SK-N-SH (cell line): ENCODE measurements at regions not wholly inside any gene's neighbourhood (a gene's known extent, or its start where the extent isn't known, plus 50 kb on each side); places are given as distances from the start of the nearest gene placed in this dataset.

Experiments
- CTCF ChIA-PET: fragments of 300-600, 350-600 bp; formaldehyde crosslinking; extraction: SDS; loops from one replicate; lab custom pipeline; 2021; lab: Yijun Ruan, JAX
- POLR2A ChIA-PET: fragments of 350-600 bp; sonication (Branson Sonifier 250); formaldehyde crosslinking; extraction: SDS; loops from one replicate; lab custom pipeline; 2020; ENCODE audit warnings: antibody characterized with exemption, inconsistent platforms; lab: Yijun Ruan, JAX
- DNase-seq: peaks from one replicate; pipeline ENCODE4 v3.0.0; 2012
- H2AFZ ChIP-seq: fragments of 200-600 bp; sonication (generic); 2 replicates; pipeline ENCODE4 v1.8.1; 2016; ENCODE audit warnings: antibody characterized with exemption, mild to moderate bottlenecking, low read depth
- H3F3A ChIP-seq: fragments of 200-600 bp; sonication (generic); replicated peaks from 2 replicates; pipeline ENCODE3; 2016; ENCODE audit warnings: antibody characterized with exemption, mild to moderate bottlenecking; ENCODE audit not compliant: insufficient read depth
- H3K27ac ChIP-seq, 2 experiments: fragments of 200-500 bp in 1 of 2; fragments of 200-600 bp in 1 of 2; sonication (Bioruptor generic) in 1 of 2; sonication (generic), shearing (Covaris generic) in 1 of 2; 2 replicates each; pipeline versions ENCODE4 v1.5.1 to v1.6.1; 2014 to 2016; ENCODE audit warnings: low read depth in 2 of 2, inconsistent platforms in 1 of 2, low read length in 1 of 2, mild to moderate bottlenecking in 1 of 2, mixed read lengths in 1 of 2
- H3K27me3 ChIP-seq: fragments of 200-600 bp; sonication (generic), shearing (Covaris generic); 2 replicates; pipeline ENCODE4 v1.6.1; 2016; ENCODE audit warnings: mixed run types; ENCODE audit not compliant: insufficient read depth
- H3K36me3 ChIP-seq, 2 experiments: fragments of 200-500 bp in 1 of 2; fragments of 200-600 bp in 1 of 2; sonication (Bioruptor generic) in 1 of 2; sonication (generic) in 1 of 2; replicated peaks in 1 of 2; 2 replicates each; pipeline versions ENCODE3 to v1.5.1; 2014 to 2016; ENCODE audit warnings: low read length in 1 of 2, mild to moderate bottlenecking in 1 of 2; ENCODE audit not compliant: insufficient read depth in 2 of 2, control insufficient read depth in 1 of 2
- H3K4me1 ChIP-seq, 2 experiments: fragments of 200-500 bp in 1 of 2; fragments of 200-600 bp in 1 of 2; sonication (Bioruptor generic) in 1 of 2; sonication (generic), shearing (Covaris generic) in 1 of 2; 2 replicates each; pipeline versions ENCODE4 v1.5.1 to v1.6.1; 2014 to 2016; ENCODE audit warnings: low read depth in 1 of 2, low read length in 1 of 2, mixed run types in 1 of 2; ENCODE audit not compliant: insufficient read depth in 2 of 2, control insufficient read depth in 1 of 2
- H3K4me2 ChIP-seq: fragments of 200-600 bp; sonication (generic), shearing (Covaris generic); 2 replicates; pipeline ENCODE4 v1.6.1; 2017; ENCODE audit warnings: mixed run types
- H3K4me3 ChIP-seq, 2 experiments: fragments of 200-500 bp in 1 of 2; fragments of 200-600 bp in 1 of 2; sonication (Bioruptor generic) in 1 of 2; sonication (generic), shearing (Covaris generic) in 1 of 2; 2 replicates each; pipeline versions ENCODE4 v1.5.1 to v1.8.1; 2014 to 2016; ENCODE audit warnings: low read depth in 2 of 2, inconsistent platforms in 1 of 2, low read length in 1 of 2, mild to moderate bottlenecking in 1 of 2, mixed read lengths in 1 of 2, moderate library complexity in 1 of 2
- H3K79me2 ChIP-seq: fragments of 200-600 bp; sonication (generic); 2 replicates; pipeline ENCODE4 v1.8.1; 2017; ENCODE audit warnings: mild to moderate bottlenecking; ENCODE audit not compliant: insufficient read depth
- H3K9ac ChIP-seq: fragments of 200-600 bp; sonication (generic); 2 replicates; pipeline ENCODE4 v1.6.1; 2017; ENCODE audit warnings: mixed run types
- H3K9me2 ChIP-seq: fragments of 200-600 bp; sonication (generic); 2 replicates; pipeline ENCODE4 v1.6.1; 2017; ENCODE audit warnings: mixed run types
- H3K9me3 ChIP-seq: fragments of 200-600 bp; sonication (generic); 2 replicates; pipeline ENCODE4 v1.6.1; 2017; ENCODE audit warnings: mixed run types, mild to moderate bottlenecking, moderate library complexity
- H4K20me1 ChIP-seq: fragments of 200-600 bp; sonication (generic); 2 replicates; pipeline ENCODE4 v1.6.1; 2017; ENCODE audit warnings: mild to moderate bottlenecking, mixed run types; ENCODE audit not compliant: insufficient read depth
- CHD2 ChIP-seq: fragments of 150-350 bp; IDR thresholded peaks from 2 replicates; pipeline ENCODE4 v1.6.1; 2018; ENCODE audit warnings: low read length; ENCODE audit not compliant: partially characterized antibody
- CTCF ChIP-seq: fragments of 200-600 bp; sonication (generic); IDR thresholded peaks from 2 replicates; pipeline ENCODE4 v1.6.1; 2017; ENCODE audit warnings: antibody characterized with exemption, mild to moderate bottlenecking, moderate library complexity
- ELF1 ChIP-seq: IDR thresholded peaks from 2 replicates; pipeline ENCODE4 v1.4.0; 2012
- EP300 ChIP-seq, 2 experiments: IDR thresholded peaks; 2 replicates each; pipeline versions ENCODE4 v1.4.0 to v1.6.1; 2012; ENCODE audit warnings: borderline replicate concordance in 1 of 2, low read depth in 1 of 2, low read length in 1 of 2
- EZH2phosphoT487 ChIP-seq: fragments of 200-600 bp; sonication (generic); IDR thresholded peaks from 2 replicates; pipeline ENCODE4 v1.6.1; 2017; ENCODE audit warnings: low read depth, mixed run types, mild to moderate bottlenecking, antibody characterized with exemption, moderate library complexity, borderline replicate concordance
- FOXJ3 ChIP-seq: sonication (generic); formaldehyde crosslinking; IDR thresholded peaks from 2 replicates; pipeline ENCODE4 v1.5.1; 2020; ENCODE audit warnings: mild to moderate bottlenecking, missing genetic modification reagents
- GABPA ChIP-seq: IDR thresholded peaks from 2 replicates; pipeline ENCODE4 v1.4.0; 2012; ENCODE audit warnings: low read depth, mild to moderate bottlenecking
- IRF3 ChIP-seq: fragments of 150-350 bp; IDR thresholded peaks from 2 replicates; pipeline ENCODE4 v1.6.1; 2016; ENCODE audit warnings: mild to moderate bottlenecking, low read depth, low read length
- MXI1 ChIP-seq: IDR thresholded peaks from 2 replicates; pipeline ENCODE4 v1.6.1; 2012; ENCODE audit warnings: mild to moderate bottlenecking, low read depth, low read length, improper control_type of control experiment
- NFIC ChIP-seq: IDR thresholded peaks from 2 replicates; pipeline ENCODE4 v1.4.0; 2012; ENCODE audit warnings: borderline replicate concordance
- PBX3 ChIP-seq: IDR thresholded peaks from 2 replicates; pipeline ENCODE4; 2012
- RAD21 ChIP-seq: IDR thresholded peaks from 2 replicates; pipeline ENCODE4 v1.6.1; 2012; ENCODE audit warnings: mild to moderate bottlenecking, low read length
- REST ChIP-seq: IDR thresholded peaks from 2 replicates; pipeline ENCODE4 v1.6.1; 2012; ENCODE audit warnings: mild to moderate bottlenecking, low read depth, low read length, moderate library complexity
- RXRA ChIP-seq: IDR thresholded peaks from 2 replicates; pipeline ENCODE4 v1.4.0; 2012; ENCODE audit warnings: low read depth, mild to moderate bottlenecking, borderline replicate concordance
- SIN3A ChIP-seq: IDR thresholded peaks from 2 replicates; pipeline ENCODE4 v1.6.1; 2012; ENCODE audit warnings: low read depth, mild to moderate bottlenecking, low read length, moderate library complexity, borderline replicate concordance
- USF1 ChIP-seq: IDR thresholded peaks from 2 replicates; pipeline ENCODE4 v1.4.0; 2012; ENCODE audit warnings: low read depth, borderline replicate concordance
- USF2 ChIP-seq: fragments of 150-350 bp; IDR thresholded peaks from 2 replicates; pipeline ENCODE4 v1.6.1; 2017; ENCODE audit warnings: antibody characterized with exemption, low read length, low read depth, borderline replicate concordance
- YY1 ChIP-seq: IDR thresholded peaks from 2 replicates; pipeline ENCODE4 v1.4.0; 2012; ENCODE audit warnings: low read depth, mild to moderate bottlenecking
- WGBS: methylation state at CpG from one replicate; pipeline ENCODE4 v1.1.6; 2017; ENCODE audit warnings: low lambda C conversion rate; 5-methylcytosine and 5-hydroxymethylcytosine counted together

- no peak overlapping the region for H3K9ac ChIP-seq
- H4K20me1 ChIP-seq = no peaks in the 10 kb centered on the region
- WGBS = 31% methylated on average over 2 of the region's 2 CpGs
Observed at GRCh38 chrX:10972706-10973105, 138.4 kb upstream of the HCCS start.

More at GRCh38 chrX:10972706-10973105, 138.4 kb upstream of the HCCS start:
- Histone ChIP-seq H3K9me3 (no peaks in the 10 kb centered on the region), H3K79me2 (no peaks in the 10 kb centered on the region), H3F3A (no peaks in the 10 kb centered on the region), H3K27me3 (no peaks in the 10 kb centered on the region), H3K4me2 (no peak overlapping the region), H3K4me3 (no peak overlapping the region), H3K4me1 (peaks cover 0 to 2% of the 10 kb centered on the region in 2 experiments; a peak in 2 of 4 replicates), H3K9me2 (no peaks in the 10 kb centered on the region), H3K36me3 (no peaks in the 10 kb centered on the region), H3K27ac (no peak overlapping the region; a peak in 1 of 4 replicates), H2AFZ (no peak overlapping the region)
- DNase-seq = no peak
- POLR2A ChIA-PET = no interaction called here
- TF ChIP-seq MXI1 = no peak
- no peak for TF ChIP-seq YY1
- TF ChIP-seq ELF1 = no peak
- no peak for TF ChIP-seq USF1
- TF ChIP-seq GABPA = no peak
- no peak for TF ChIP-seq CHD2
- TF ChIP-seq NFIC = no peak
- TF ChIP-seq FOXJ3 = no peak
- TF ChIP-seq IRF3 = no peak
- no peak for TF ChIP-seq CTCF
- TF ChIP-seq REST = no peak
- no peak for TF ChIP-seq RXRA
- TF ChIP-seq PBX3 = no peak
- no peak for TF ChIP-seq USF2
- TF ChIP-seq EP300 (IDR thresholded peaks at IDR 0.05; ENCODE audit: borderline replicate concordance in 1 of 2, low read depth in 1 of 2, low read length in 1 of 2) = no peak
- TF ChIP-seq SIN3A = no peak
- TF ChIP-seq EZH2phosphoT487 = no peak
- no peak for TF ChIP-seq RAD21
- CTCF ChIA-PET = no interaction called here
